ENCODE measurements at regions not wholly inside any gene's neighbourhood (a gene's known extent, or its start where the extent isn't known, plus 50 kb on each side); places are given as distances from the start of the nearest gene placed in this dataset.
"Not testable (repeated sequence)": the region's sequence is repeated elsewhere in the genome, so short reads cannot be mapped to it uniquely, and the experiment has no call there.

GRCh38 chr4:164343472-164343976 is 410.4 kb upstream of the SMIM31 start:
- Histone ChIP-seq H3K4me1 (ENCODE audit: control insufficient read depth in 1 of 2, low read depth in 2 of 2) (peaks cover 0 to 10% of the 10 kb centered on the region in 2 donors), H3K27me3 (replicated peaks; ENCODE audit: insufficient read depth) (no peaks in the 10 kb centered on the region), H3K4me3 (no peak overlapping the region), H3K27ac (no peak overlapping the region), H3K36me3 (no peaks in the 10 kb centered on the region), H3K9me3 (no peaks in the 10 kb centered on the region)
- TF ChIP-seq, protein P1, sequence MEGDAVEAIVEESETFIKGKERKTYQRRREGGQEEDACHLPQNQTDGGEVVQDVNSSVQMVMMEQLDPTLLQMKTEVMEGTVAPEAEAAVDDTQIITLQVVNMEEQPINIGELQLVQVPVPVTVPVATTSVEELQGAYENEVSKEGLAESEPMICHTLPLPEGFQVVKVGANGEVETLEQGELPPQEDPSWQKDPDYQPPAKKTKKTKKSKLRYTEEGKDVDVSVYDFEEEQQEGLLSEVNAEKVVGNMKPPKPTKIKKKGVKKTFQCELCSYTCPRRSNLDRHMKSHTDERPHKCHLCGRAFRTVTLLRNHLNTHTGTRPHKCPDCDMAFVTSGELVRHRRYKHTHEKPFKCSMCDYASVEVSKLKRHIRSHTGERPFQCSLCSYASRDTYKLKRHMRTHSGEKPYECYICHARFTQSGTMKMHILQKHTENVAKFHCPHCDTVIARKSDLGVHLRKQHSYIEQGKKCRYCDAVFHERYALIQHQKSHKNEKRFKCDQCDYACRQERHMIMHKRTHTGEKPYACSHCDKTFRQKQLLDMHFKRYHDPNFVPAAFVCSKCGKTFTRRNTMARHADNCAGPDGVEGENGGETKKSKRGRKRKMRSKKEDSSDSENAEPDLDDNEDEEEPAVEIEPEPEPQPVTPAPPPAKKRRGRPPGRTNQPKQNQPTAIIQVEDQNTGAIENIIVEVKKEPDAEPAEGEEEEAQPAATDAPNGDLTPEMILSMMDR (IDR thresholded peaks at IDR 0.05), result no peak
- no peak for DNase-seq (ENCODE audit: low spot score)
- ATAC-seq (ENCODE audit: insufficient number of reproducible peaks, low FRiP score, low read depth), result no peak

GRCh38 chr4:164345756-164346155 is 408.2 kb upstream of the SMIM31 start:
- H3K9me3 ChIP-seq, result no peaks in the 10 kb centered on the region
- DNase-seq (ENCODE audit: low spot score), result no peak
- ATAC-seq (ENCODE audit: insufficient number of reproducible peaks, low FRiP score, low read depth), result no peak
- H3K36me3 ChIP-seq, result no peaks in the 10 kb centered on the region
- H3K4me1 ChIP-seq (ENCODE audit: control insufficient read depth in 1 of 2, low read depth in 2 of 2), result peaks cover 0 to 10% of the 10 kb centered on the region in 2 donors
- TF ChIP-seq, protein P1 (IDR thresholded peaks at IDR 0.05), result no peak
- no peak overlapping the region for H3K4me3 ChIP-seq
- H3K27me3 ChIP-seq (replicated peaks; ENCODE audit: insufficient read depth), result no peaks in the 10 kb centered on the region
- H3K27ac ChIP-seq, result no peak overlapping the region

GRCh38 chr4:164350061-164350460 is 403.9 kb upstream of the SMIM31 start:
- Histone ChIP-seq H3K4me3 (no peak overlapping the region), H3K4me1 (ENCODE audit: control insufficient read depth in 1 of 2, low read depth in 2 of 2) (no peaks in the 10 kb centered on the region), H3K27me3 (replicated peaks; ENCODE audit: insufficient read depth) (no peaks in the 10 kb centered on the region), H3K27ac (no peak overlapping the region), H3K36me3 (no peaks in the 10 kb centered on the region), H3K9me3 (no peaks in the 10 kb centered on the region)
- ATAC-seq (ENCODE audit: insufficient number of reproducible peaks, low FRiP score, low read depth), result no peak
- TF ChIP-seq, protein P1 (IDR thresholded peaks at IDR 0.05), result no peak
- no peak for DNase-seq (ENCODE audit: low spot score)

GRCh38 chr4:164350716-164351115 is 403.2 kb upstream of the SMIM31 start:
- H3K27me3 ChIP-seq (replicated peaks; ENCODE audit: insufficient read depth); DNase-seq (ENCODE audit: low spot score); H3K27ac ChIP-seq; H3K36me3 ChIP-seq; ATAC-seq (ENCODE audit: insufficient number of reproducible peaks, low FRiP score, low read depth); H3K4me1 ChIP-seq (ENCODE audit: control insufficient read depth in 1 of 2, low read depth in 2 of 2); H3K9me3 ChIP-seq; H3K4me3 ChIP-seq: not testable (repeated sequence)

GRCh38 chr4:164357957-164358356 is 396.0 kb upstream of the SMIM31 start:
- Histone ChIP-seq H3K9me3 (no peaks in the 10 kb centered on the region), H3K27ac (no peak overlapping the region), H3K27me3 (replicated peaks; ENCODE audit: insufficient read depth) (no peaks in the 10 kb centered on the region), H3K36me3 (no peaks in the 10 kb centered on the region), H3K4me1 (ENCODE audit: control insufficient read depth in 1 of 2, low read depth in 2 of 2) (no peaks in the 10 kb centered on the region), H3K4me3 (no peak overlapping the region)
- DNase-seq (ENCODE audit: low spot score) (no peak), ATAC-seq (ENCODE audit: insufficient number of reproducible peaks, low FRiP score, low read depth) (no peak)
- TF ChIP-seq, protein P1 (IDR thresholded peaks at IDR 0.05), result no peak

- Histone ChIP-seq H3K4me1 (ENCODE audit: control insufficient read depth in 1 of 2, low read depth in 2 of 2) (no peaks in the 10 kb centered on the region), H3K27ac (no peak overlapping the region), H3K27me3 (replicated peaks; ENCODE audit: insufficient read depth) (no peaks in the 10 kb centered on the region), H3K9me3 (no peaks in the 10 kb centered on the region), H3K36me3 (no peaks in the 10 kb centered on the region), H3K4me3 (no peak overlapping the region)
- no peak for DNase-seq (ENCODE audit: low spot score)
- ATAC-seq (ENCODE audit: insufficient number of reproducible peaks, low FRiP score, low read depth), result no peak
- TF ChIP-seq, protein P1 (IDR thresholded peaks at IDR 0.05), result no peak
Observed at GRCh38 chr4:164358400-164358799, 395.5 kb upstream of the SMIM31 start.
